ENCODE measurements at regions not wholly inside any gene's neighbourhood (a gene's known extent, or its start where the extent isn't known, plus 50 kb on each side); places are given as distances from the start of the nearest gene placed in this dataset.

GRCh38 chr9:14447103-14447502 is 133.2 kb upstream of the NFIB start:
- Histone ChIP-seq H3K9ac (ENCODE audit: insufficient read length, low read depth) (no peak overlapping the region), H3K4me1 (ENCODE audit: insufficient read depth, insufficient read length) (no peaks in the 10 kb centered on the region), H3K27me3 (ENCODE audit: insufficient read depth, insufficient read length) (no peaks in the 10 kb centered on the region), H3K36me3 (ENCODE audit: insufficient read depth, insufficient read length, low read length) (no peaks in the 10 kb centered on the region), H3K4me3 (ENCODE audit: insufficient read length, low read depth) (no peak overlapping the region), H3K9me3 (ENCODE audit: insufficient read depth, low read length) (0 out of 2 replicates have a peak, but pooled peaks cover 7% of the 10 kb centered on the region)
- no peak for DNase-seq (ENCODE audit: low read depth, low spot score)
- TF ChIP-seq ZNF274 (IDR thresholded peaks at IDR 0.05; ENCODE audit: low read depth, low read length): no peak
- TF ChIP-seq SUZ12 (IDR thresholded peaks at IDR 0.05; ENCODE audit: extremely low read depth, insufficient read depth, insufficient read length): no peak
- TF ChIP-seq YY1 (IDR thresholded peaks at IDR 0.05; ENCODE audit: insufficient read depth, insufficient read length): no peak

- DNase-seq (ENCODE audit: low read depth, low spot score): no peak
- Histone ChIP-seq H3K27me3 (ENCODE audit: insufficient read depth, insufficient read length) (no peaks in the 10 kb centered on the region), H3K36me3 (ENCODE audit: insufficient read depth, insufficient read length, low read length) (no peaks in the 10 kb centered on the region), H3K4me1 (ENCODE audit: insufficient read depth, insufficient read length) (no peaks in the 10 kb centered on the region), H3K9ac (ENCODE audit: insufficient read length, low read depth) (no peak overlapping the region), H3K9me3 (ENCODE audit: insufficient read depth, low read length) (0 out of 2 replicates have a peak, but pooled peaks cover 7% of the 10 kb centered on the region), H3K4me3 (ENCODE audit: insufficient read length, low read depth) (no peak overlapping the region)
- no peak for TF ChIP-seq YY1 (IDR thresholded peaks at IDR 0.05; ENCODE audit: insufficient read depth, insufficient read length)
- no peak for TF ChIP-seq SUZ12 (IDR thresholded peaks at IDR 0.05; ENCODE audit: extremely low read depth, insufficient read depth, insufficient read length)
- no peak for TF ChIP-seq ZNF274 (IDR thresholded peaks at IDR 0.05; ENCODE audit: low read depth, low read length)
These were observed 132.0 kb upstream of the NFIB start for GRCh38 chr9:14445946-14446345.

GRCh38 chr9:14442956-14443355 is 129.0 kb upstream of the NFIB start:
- H3K4me1 ChIP-seq (ENCODE audit: insufficient read depth, insufficient read length): no peaks in the 10 kb centered on the region
- no peaks in the 10 kb centered on the region for H3K36me3 ChIP-seq (ENCODE audit: insufficient read depth, insufficient read length, low read length)
- H3K4me3 ChIP-seq (ENCODE audit: insufficient read length, low read depth): no peak overlapping the region
- H3K9ac ChIP-seq (ENCODE audit: insufficient read length, low read depth): no peak overlapping the region
- TF ChIP-seq SUZ12 (IDR thresholded peaks at IDR 0.05; ENCODE audit: extremely low read depth, insufficient read depth, insufficient read length) (no peak), YY1 (IDR thresholded peaks at IDR 0.05; ENCODE audit: insufficient read depth, insufficient read length) (no peak), ZNF274 (IDR thresholded peaks at IDR 0.05; ENCODE audit: low read depth, low read length) (no peak)
- no peak for DNase-seq (ENCODE audit: low read depth, low spot score)
- H3K9me3 ChIP-seq (ENCODE audit: insufficient read depth, low read length): 0 out of 2 replicates have a peak, but pooled peaks cover 7% of the 10 kb centered on the region
- H3K27me3 ChIP-seq (ENCODE audit: insufficient read depth, insufficient read length): no peaks in the 10 kb centered on the region

GRCh38 chr9:14441976-14442651 is 128.2 kb upstream of the NFIB start:
- no peaks in the 10 kb centered on the region for H3K36me3 ChIP-seq (ENCODE audit: insufficient read depth, insufficient read length, low read length)
- no peak overlapping the region for H3K4me3 ChIP-seq (ENCODE audit: insufficient read length, low read depth)
- H3K9me3 ChIP-seq (ENCODE audit: insufficient read depth, low read length): 0 out of 2 replicates have a peak, but pooled peaks cover 2% of the 10 kb centered on the region
- no peaks in the 10 kb centered on the region for H3K4me1 ChIP-seq (ENCODE audit: insufficient read depth, insufficient read length)
- TF ChIP-seq ZNF274 (IDR thresholded peaks at IDR 0.05; ENCODE audit: low read depth, low read length) (no peak), YY1 (IDR thresholded peaks at IDR 0.05; ENCODE audit: insufficient read depth, insufficient read length) (no peak), SUZ12 (IDR thresholded peaks at IDR 0.05; ENCODE audit: extremely low read depth, insufficient read depth, insufficient read length) (no peak)
- H3K27me3 ChIP-seq (ENCODE audit: insufficient read depth, insufficient read length): no peaks in the 10 kb centered on the region
- peak; percentile 44 for DNase-seq (ENCODE audit: low read depth, low spot score)
- H3K9ac ChIP-seq (ENCODE audit: insufficient read length, low read depth): no peak overlapping the region

GRCh38 chr9:14441115-14441514 is 127.2 kb upstream of the NFIB start:
- no peak overlapping the region for H3K4me3 ChIP-seq (ENCODE audit: insufficient read length, low read depth)
- H3K27me3 ChIP-seq (ENCODE audit: insufficient read depth, insufficient read length): no peaks in the 10 kb centered on the region
- H3K4me1 ChIP-seq (ENCODE audit: insufficient read depth, insufficient read length): no peaks in the 10 kb centered on the region
- no peaks in the 10 kb centered on the region for H3K36me3 ChIP-seq (ENCODE audit: insufficient read depth, insufficient read length, low read length)
- no peak for TF ChIP-seq SUZ12 (IDR thresholded peaks at IDR 0.05; ENCODE audit: extremely low read depth, insufficient read depth, insufficient read length)
- TF ChIP-seq YY1 (IDR thresholded peaks at IDR 0.05; ENCODE audit: insufficient read depth, insufficient read length): no peak
- TF ChIP-seq ZNF274 (IDR thresholded peaks at IDR 0.05; ENCODE audit: low read depth, low read length): no peak
- no peaks in the 10 kb centered on the region for H3K9me3 ChIP-seq (ENCODE audit: insufficient read depth, low read length)
- no peak for DNase-seq (ENCODE audit: low read depth, low spot score)
- H3K9ac ChIP-seq (ENCODE audit: insufficient read length, low read depth): no peak overlapping the region

GRCh38 chr9:14440062-14440461 is 126.1 kb upstream of the NFIB start:
- no peaks in the 10 kb centered on the region for H3K36me3 ChIP-seq (ENCODE audit: insufficient read depth, insufficient read length, low read length)
- no peak for DNase-seq (ENCODE audit: low read depth, low spot score)
- no peaks in the 10 kb centered on the region for H3K4me1 ChIP-seq (ENCODE audit: insufficient read depth, insufficient read length)
- H3K27me3 ChIP-seq (ENCODE audit: insufficient read depth, insufficient read length): no peaks in the 10 kb centered on the region
- no peaks in the 10 kb centered on the region for H3K9me3 ChIP-seq (ENCODE audit: insufficient read depth, low read length)
- no peak overlapping the region for H3K4me3 ChIP-seq (ENCODE audit: insufficient read length, low read depth)
- no peak overlapping the region for H3K9ac ChIP-seq (ENCODE audit: insufficient read length, low read depth)
- TF ChIP-seq ZNF274 (IDR thresholded peaks at IDR 0.05; ENCODE audit: low read depth, low read length) (no peak), SUZ12 (IDR thresholded peaks at IDR 0.05; ENCODE audit: extremely low read depth, insufficient read depth, insufficient read length) (no peak), YY1 (IDR thresholded peaks at IDR 0.05; ENCODE audit: insufficient read depth, insufficient read length) (no peak)

- DNase-seq (ENCODE audit: low read depth, low spot score): no peak
- H3K4me3 ChIP-seq (ENCODE audit: insufficient read length, low read depth): no peak overlapping the region
- no peaks in the 10 kb centered on the region for H3K4me1 ChIP-seq (ENCODE audit: insufficient read depth, insufficient read length)
- no peaks in the 10 kb centered on the region for H3K27me3 ChIP-seq (ENCODE audit: insufficient read depth, insufficient read length)
- TF ChIP-seq ZNF274 (IDR thresholded peaks at IDR 0.05; ENCODE audit: low read depth, low read length) (no peak), YY1 (IDR thresholded peaks at IDR 0.05; ENCODE audit: insufficient read depth, insufficient read length) (no peak), SUZ12 (IDR thresholded peaks at IDR 0.05; ENCODE audit: extremely low read depth, insufficient read depth, insufficient read length) (no peak)
- H3K9me3 ChIP-seq (ENCODE audit: insufficient read depth, low read length): no peaks in the 10 kb centered on the region
- no peaks in the 10 kb centered on the region for H3K36me3 ChIP-seq (ENCODE audit: insufficient read depth, insufficient read length, low read length)
- no peak overlapping the region for H3K9ac ChIP-seq (ENCODE audit: insufficient read length, low read depth)
These were observed 125.6 kb upstream of the NFIB start for GRCh38 chr9:14439555-14439954.

Data from NT2/D1 (cell line).